RWPE1 (cell line): ENCODE measurements at regions not wholly inside any gene's neighbourhood (a gene's known extent, or its start where the extent isn't known, plus 50 kb on each side); places are given as distances from the start of the nearest gene placed in this dataset.

Experiments used
- CTCF ChIA-PET: fragments of 350-600 bp; sonication (Branson Sonifier 250); formaldehyde crosslinking; extraction: SDS; loops from one replicate; lab custom pipeline; 2021; lab: Yijun Ruan, JAX
- POLR2A ChIA-PET: fragments of 400-600 bp; formaldehyde crosslinking; extraction: SDS; loops from one replicate; lab custom pipeline; 2020; ENCODE audit warnings: antibody characterized with exemption; ENCODE audit not compliant: low non-redundant PET; lab: Yijun Ruan, JAX
- DNase-seq: peaks from one replicate; pipeline ENCODE4 v3.0.0; 2012; ENCODE audit warnings: low spot score
- H3K27ac ChIP-seq: fragments of 450-650 bp; 2 replicates; pipeline ENCODE4 v1.5.1; 2017
- TF ChIP-seq, protein P1 (sequence below): fragments of 450-650 bp; conservative IDR thresholded peaks from 2 replicates; pipeline ENCODE4 v1.5.1; 2017; ENCODE audit warnings: low read depth, mild to moderate bottlenecking

- ChIA-PET POLR2A (no interaction called here), CTCF (no interaction called here)
- no peak overlapping the region for H3K27ac ChIP-seq
- TF ChIP-seq, protein P1, sequence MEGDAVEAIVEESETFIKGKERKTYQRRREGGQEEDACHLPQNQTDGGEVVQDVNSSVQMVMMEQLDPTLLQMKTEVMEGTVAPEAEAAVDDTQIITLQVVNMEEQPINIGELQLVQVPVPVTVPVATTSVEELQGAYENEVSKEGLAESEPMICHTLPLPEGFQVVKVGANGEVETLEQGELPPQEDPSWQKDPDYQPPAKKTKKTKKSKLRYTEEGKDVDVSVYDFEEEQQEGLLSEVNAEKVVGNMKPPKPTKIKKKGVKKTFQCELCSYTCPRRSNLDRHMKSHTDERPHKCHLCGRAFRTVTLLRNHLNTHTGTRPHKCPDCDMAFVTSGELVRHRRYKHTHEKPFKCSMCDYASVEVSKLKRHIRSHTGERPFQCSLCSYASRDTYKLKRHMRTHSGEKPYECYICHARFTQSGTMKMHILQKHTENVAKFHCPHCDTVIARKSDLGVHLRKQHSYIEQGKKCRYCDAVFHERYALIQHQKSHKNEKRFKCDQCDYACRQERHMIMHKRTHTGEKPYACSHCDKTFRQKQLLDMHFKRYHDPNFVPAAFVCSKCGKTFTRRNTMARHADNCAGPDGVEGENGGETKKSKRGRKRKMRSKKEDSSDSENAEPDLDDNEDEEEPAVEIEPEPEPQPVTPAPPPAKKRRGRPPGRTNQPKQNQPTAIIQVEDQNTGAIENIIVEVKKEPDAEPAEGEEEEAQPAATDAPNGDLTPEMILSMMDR = no peak
- no peak for DNase-seq
Observed at GRCh38 chr1:117678246-117678977, 72.6 kb downstream of the TENT5C start.

DNA sequence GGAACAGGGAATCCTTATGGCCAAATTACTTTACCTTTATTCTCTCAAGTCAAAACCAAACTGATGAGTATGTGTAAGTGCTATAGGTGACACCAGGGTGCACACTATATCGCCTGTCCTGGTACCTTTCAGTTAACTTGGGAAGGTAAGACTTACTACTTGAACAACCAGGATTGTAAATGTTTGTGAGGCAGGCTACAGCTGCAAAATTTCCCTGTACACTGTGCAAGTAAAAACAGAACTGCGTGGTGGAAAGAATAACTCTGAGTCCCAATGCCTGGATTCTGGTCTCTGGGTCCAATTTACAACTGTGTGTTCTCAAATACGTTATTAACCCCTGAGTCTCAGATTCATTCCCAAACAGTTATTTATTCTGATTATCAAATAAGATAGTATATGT lies 73.5 kb downstream of the TENT5C start:
- ChIA-PET POLR2A (no interaction called here), CTCF (no interaction called here)
- DNase-seq = no peak
- H3K27ac ChIP-seq = no peak overlapping the region
- TF ChIP-seq, protein P1 = no peak

DNA sequence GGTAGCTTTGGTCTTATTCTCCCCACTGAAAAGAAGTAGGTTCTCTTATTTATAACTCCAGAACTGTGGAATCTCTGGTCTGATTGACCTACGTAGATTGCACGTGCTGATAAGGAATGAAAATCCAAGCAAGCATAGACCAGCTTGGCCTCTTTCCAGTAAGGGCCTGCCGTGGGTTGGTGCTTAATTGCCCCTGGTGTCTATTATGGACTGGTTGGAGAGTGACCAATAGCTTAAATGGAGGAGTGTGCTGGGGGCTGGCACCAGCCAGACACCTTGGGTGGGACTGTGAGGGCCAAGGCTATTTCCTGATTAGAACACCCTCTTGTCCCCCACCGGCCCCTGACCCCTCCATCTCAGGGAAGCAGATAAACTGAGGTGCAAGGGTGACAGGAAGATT lies 74.0 kb downstream of the TENT5C start:
- no peak for DNase-seq
- POLR2A ChIA-PET = no interaction called here
- TF ChIP-seq, protein P1 = no peak
- H3K27ac ChIP-seq = no peak overlapping the region
- CTCF ChIA-PET = no interaction called here

DNA sequence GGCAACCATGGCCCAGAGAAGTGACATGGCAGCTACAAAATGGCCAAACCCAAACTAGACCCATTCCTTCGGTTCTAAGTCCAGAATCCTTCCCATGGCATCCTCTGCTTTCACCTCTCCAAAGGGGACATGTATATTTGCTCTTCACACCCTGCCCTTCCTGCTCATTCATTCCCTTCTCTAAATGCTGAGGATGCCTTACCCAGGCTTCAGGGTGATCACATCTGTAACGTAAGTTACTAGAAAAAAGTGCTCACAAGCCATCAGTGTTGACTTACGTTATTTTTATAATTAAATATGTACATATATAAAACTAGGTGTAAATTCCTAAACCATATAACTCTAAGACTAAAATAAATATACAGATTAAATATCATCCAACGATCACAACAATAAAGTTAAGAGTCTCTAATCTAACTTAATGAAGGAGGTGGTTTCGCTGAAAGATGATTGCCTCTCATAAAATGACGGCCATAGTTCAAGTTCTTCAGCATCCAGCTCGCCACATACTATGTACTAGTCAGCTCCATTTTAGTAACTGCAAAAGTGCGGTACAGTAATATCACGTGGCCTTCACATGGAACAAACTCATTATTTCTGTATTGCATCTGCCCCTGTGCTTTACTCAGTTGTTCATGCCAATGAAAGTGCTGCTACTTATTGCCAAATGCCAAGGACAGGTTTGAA lies 74.6 kb downstream of the TENT5C start:
- POLR2A ChIA-PET = no interaction called here
- no peak overlapping the region for H3K27ac ChIP-seq
- CTCF ChIA-PET = interaction anchor here (1.0 kb wide), 1 partner anchor 145 kb away, joined by 4 read pairs; no protein-coding TSS in a partner anchor
- no peak for DNase-seq
- TF ChIP-seq, protein P1 = no peak

- H3K27ac ChIP-seq = no peak overlapping the region
- ChIA-PET CTCF (interaction anchor here (0.7 to 1.0 kb wide), 2 partner anchors 146 to 147 kb away, joined by 3 to 4 read pairs; no protein-coding TSS in a partner anchor), POLR2A (no interaction called here)
- no peak for DNase-seq
- TF ChIP-seq, protein P1 = no peak
Observed at GRCh38 chr1:117681093-117681900, 75.4 kb downstream of the TENT5C start.

DNA sequence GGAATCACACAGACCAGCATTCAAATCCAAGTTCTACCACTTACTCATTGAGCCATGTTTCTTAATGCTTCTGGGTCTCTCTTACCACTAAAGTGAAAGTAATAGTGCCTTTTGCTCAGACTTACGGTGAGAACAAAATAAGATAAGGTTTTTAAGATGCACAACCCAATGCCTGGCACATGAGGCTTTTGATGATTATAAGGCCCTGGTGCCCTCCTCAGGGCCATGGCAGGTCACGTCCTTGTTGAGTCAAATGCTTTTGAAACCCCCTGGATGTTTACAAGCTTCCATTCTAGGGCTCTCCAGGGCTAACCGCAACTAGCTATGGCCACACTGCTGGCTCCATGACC lies 76.0 kb downstream of the TENT5C start:
- TF ChIP-seq, protein P1 = no peak
- DNase-seq = no peak
- no peak overlapping the region for H3K27ac ChIP-seq
- ChIA-PET CTCF (interaction anchor here (0.7 kb wide), 1 partner anchor 147 kb away, joined by 3 read pairs; no protein-coding TSS in a partner anchor), POLR2A (interaction anchor here (0.5 kb wide), 1 partner anchor 30 kb away, joined by 3 read pairs; no protein-coding TSS in a partner anchor)
